HG03097 (cell line): ENCODE measurements at regions not wholly inside any gene's neighbourhood (a gene's known extent, or its start where the extent isn't known, plus 50 kb on each side); places are given as distances from the start of the nearest gene placed in this dataset.

Source experiments
- ATAC-seq: cut with Tn5 transposase; IDR thresholded peaks from one replicate; pipeline ENCODE4 v1.9.1; 2021; ENCODE audit not compliant: unreplicated experiment, low FRiP score

GRCh38 chr2:126822921-126823320 lies 75.8 kb upstream of the TEX51 start:
- no peak for ATAC-seq

DNA sequence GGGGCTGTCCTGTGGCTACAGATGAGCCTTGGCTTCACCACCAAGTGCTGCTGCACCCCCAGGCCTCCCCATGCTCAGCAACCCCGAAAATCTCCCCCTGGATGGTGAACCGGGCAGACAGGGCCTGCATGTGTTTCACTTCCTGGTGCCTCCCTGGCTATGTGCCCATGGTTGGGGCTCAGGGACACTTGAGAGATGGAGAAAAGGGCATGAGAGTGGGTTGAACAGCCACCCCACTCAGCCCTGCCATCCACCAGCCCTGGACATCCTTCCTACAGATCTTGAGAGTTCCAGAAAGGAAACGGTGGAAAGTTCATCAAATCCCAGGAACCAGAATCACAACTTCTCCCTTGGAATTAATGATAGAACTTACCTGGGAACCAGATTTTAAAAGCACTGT lies 74.7 kb upstream of the TEX51 start:
- no peak for ATAC-seq

DNA sequence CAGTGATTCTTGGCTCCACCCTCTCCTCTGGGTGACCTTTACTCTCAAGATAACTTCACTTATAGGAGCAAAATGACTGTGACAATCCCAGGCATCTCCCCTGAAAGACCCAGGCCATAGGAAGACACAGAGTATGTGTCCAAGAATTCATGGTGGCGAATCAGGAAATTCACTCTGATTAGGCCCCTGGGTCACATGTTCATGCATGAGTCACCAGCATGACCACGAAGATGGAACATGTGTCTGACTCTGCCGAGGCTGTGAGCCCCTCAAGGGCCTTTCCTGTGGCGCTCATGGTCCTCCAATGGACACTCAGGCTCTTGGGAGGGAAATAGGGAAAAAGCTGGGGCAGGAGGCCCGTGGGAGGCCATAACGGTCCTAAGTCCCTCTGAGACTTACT lies 74.0 kb upstream of the TEX51 start:
- no peak for ATAC-seq

DNA sequence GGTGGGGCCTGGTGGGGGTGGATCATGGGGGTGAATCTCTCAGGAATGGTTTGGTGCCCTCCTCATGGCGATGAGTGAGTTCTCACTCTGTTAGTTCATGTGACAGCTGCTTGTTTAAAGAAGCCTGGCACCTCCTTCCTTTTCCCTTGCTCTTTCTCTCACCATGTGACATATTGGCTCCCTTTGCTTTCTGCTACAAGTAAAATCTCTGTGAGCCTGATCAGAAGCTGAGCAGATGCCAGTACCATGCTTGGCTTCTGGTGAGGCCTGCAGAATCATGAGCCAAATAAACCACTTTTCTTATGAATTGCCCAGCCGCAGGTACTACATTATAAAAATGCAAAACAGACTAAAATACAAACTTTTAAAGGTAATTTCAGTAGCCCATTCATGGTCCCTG lies 73.4 kb upstream of the TEX51 start:
- ATAC-seq = no peak

DNA sequence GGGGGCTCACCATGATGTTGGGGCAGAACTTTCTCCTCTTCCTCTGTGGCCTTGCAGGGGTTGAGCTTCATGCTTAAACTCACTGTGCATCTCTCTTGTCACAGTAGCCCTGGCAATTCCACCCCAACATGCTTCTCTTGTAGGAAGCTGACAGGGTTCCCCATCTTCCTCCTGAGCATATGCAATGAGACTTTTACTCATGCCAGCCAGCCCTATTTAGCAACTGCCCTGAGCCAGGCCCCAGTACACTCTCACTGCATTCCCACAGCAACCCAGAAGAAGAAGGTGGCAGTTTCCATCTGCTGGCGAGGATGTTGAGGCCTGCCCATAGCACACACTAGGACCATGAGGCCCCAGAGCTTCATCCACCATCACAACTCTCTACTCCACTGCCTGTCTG lies 72.2 kb upstream of the TEX51 start:
- no peak for ATAC-seq

DNA sequence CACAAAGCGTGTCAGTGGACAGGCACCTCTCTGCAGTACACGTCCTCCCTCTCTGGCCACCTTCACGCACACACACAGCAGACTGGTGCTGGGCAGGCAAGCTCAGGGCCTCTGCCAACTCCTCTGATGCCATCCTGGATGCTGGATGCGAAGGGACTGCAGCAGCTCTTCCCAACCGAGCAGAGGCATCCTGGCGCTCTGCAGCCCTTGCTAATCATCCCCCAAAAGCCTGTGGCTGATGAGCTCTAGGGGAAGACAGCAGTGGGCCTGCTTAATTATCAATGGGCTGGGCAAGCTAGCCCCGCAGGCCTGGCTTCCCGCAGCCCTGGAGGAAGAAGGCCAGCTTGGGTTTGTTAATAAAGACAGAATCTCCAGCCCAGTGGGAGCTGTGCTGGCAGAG lies 71.3 kb upstream of the TEX51 start:
- no peak for ATAC-seq

- ATAC-seq = no peak
These were observed 70.6 kb upstream of the TEX51 start for GRCh38 chr2:126828051-126828450.

DNA sequence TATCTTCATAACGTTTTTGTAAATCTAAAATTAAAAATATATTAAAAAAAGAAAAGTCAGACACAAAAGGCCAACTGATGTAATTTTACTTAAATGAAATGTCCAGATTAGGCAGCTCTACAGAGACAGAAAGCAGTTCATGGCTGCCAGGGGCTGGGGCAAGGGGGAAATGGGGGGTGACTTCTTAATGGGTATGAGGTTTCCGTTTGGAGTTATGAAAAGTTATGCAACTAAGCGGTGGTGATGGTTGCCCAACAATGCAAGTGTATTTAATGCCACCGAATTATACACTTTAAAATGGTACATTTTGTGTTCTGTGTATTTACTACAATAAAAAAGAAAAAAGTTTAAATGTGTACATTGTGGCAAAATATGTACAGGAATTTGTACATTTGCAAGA lies 70.2 kb upstream of the TEX51 start:
- ATAC-seq = no peak

GRCh38 chr2:126831234-126832005 lies 67.3 kb upstream of the TEX51 start:
- no peak for ATAC-seq

DNA sequence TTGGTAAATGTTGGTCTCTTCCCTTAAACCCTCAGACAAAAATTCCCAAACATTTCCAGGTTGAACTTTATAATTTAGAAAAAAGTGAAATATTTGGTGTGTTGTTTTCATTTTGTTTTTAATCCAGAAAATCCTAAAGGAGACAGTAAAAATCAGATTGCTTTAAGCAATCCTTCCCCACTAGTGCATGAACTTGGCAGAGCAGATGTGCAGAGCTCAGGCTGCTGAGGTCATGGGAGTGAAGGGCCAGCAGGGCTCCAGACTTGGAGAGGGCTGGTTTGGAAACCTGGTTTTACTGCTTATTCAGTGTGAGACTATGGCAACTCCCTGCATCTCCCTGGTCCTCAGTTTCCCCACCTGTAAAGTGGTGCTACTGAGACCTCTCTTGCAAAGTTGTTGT lies 66.7 kb upstream of the TEX51 start:
- ATAC-seq = no peak

- ATAC-seq = no peak
These were observed 65.9 kb upstream of the TEX51 start for GRCh38 chr2:126832757-126833156.

GRCh38 chr2:126834006-126834659 lies 64.6 kb upstream of the TEX51 start:
- ATAC-seq = no peak

- ATAC-seq = no peak
These were observed 63.4 kb upstream of the TEX51 start for GRCh38 chr2:126835261-126835660.

DNA sequence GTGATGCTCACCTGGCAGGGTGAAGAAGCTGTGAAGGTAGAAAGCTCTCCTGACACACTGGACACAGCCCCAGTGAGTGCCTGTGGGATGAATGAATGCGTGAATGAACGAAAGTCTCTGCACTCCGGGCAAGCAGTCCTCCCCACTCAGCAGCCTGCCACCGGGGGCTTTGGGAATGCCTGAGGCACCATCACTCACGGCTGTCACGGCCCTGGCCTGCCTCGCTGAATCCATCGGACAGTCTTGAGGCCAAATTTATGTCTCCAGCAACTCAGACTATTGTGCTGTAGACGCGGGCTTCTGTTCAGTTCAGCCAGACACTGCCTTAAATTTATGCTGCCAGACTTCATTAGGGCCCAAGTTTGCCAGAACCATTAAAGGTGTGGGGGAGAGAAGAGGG lies 62.9 kb upstream of the TEX51 start:
- no peak for ATAC-seq

DNA sequence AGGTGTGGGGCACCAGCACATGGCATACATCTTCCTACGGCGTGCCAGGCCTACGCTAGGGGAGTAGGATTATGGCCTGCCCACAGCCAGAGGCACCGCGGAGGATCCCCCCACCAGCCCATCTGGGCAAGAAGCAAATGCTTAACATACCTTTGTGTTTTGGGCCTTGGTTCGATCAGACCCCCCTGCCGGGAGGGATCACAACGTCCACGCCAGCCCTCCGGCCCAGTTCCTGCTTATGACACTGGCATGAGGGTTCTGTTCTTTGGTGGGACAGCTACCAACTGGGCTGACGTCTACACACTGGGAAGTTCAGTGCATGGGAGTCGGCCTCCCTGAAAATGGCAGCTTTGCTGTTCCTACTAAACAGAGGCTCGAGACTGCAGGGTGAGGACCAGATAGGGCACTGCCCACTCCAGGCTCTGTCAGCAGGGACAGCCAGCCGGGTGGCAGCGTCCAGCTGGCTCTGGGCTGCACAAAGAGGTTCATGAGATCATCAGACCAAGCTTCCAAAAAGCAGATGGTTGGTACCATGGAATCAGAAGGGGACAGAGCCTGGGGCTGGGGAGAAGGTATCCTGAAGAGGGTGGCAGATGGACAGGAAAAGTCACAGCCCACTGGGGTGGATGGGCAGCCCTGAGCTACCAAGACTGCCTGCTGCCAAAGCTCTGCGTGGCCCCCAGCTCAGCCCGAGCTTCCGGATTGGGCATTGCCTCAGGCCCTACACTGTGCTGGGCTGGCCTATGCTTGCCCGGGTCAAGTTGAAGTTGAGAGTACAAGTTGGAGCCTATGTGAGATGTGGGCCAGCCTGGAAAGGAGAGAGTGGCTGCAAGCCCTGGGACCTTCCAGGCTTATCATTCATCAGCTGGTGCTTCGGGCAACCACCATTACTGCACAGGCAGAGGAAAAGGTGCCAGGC lies 61.7 kb upstream of the TEX51 start:
- no peak for ATAC-seq

DNA sequence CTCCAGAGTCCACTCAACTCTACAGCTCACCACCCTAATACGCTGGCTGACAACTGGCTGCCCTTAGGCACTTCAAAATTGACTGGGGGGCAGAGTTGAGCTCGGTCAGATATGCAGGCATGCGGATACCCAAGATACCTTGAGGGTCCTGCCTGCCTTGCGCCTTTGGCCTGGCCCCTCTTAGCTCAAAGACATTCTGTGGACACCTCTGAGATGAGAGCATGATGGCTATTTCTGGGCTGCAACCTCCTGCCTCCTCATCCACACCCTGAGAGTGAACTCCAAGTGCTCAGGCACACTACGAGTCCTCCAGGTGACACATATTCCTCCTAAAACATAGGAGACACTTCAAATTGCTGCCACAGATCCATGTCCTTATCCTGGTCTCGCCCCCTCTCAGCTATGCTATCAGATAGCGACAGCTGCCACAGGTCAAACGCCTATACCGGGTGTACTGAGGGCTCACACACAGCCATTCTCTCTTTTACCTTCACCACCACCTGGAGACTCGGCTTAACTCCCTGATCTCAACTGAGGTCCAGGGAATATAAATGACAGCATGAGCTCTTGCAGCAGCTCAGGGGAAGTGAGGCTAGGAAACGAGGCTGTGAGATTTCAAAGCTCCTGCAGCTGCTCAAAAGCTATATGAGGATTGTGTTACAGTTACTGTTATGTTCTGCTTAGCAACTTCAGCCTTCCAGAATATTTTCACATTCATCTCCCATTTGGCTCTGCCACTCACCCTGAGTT lies 60.5 kb upstream of the TEX51 start:
- ATAC-seq = no peak

DNA sequence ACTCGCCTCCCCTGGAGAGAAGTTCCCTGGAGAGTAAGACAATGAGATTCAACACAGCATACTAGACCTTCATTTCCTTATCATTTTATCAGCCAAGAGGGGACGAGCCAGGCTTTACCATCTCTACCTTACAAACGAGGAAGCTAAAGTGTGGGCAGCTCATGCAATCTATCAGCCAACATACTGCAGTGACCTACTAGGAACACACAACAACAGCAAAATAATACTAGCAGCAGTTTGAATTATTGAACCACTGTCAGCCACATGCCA lies 60.0 kb upstream of the TEX51 start:
- no peak for ATAC-seq

DNA sequence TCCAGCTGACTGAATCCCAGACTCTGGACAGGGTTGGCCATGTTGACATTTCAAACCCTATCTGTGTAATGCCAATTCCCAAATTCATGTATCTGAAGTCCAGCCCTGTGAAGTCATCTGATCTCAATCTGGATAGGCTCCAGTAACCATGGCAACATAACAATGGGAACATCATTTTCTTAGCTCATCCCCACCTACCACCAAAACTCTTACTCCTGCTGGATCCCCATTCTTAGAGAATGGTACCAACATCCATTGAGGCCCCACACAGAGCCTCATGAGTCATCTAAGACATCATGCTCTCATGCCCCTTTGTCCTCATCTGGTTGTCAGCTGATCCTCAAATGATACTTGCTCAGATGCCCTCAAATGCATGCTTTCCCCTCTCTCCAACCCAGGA lies 58.9 kb upstream of the TEX51 start:
- ATAC-seq = no peak

- ATAC-seq = no peak
These were observed 55.6 kb upstream of the TEX51 start for GRCh38 chr2:126843081-126843480.

DNA sequence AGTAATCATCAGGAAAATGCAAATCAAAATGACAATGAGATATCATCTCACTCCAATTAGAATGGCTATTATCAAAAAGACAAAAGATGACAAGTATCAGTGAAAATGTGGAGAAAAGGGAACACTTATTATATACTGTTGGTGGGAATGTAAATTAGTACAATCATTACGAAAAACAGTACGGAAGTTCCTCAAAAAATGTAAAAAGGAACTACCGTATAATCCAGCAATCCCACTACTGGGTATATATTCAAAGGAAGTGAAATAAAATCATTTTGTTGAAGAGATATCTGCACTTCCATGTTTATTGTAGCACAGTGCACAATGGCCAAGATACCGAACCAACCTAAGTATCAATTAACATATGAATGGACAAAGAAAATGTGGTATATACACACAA lies 52.4 kb upstream of the TEX51 start:
- ATAC-seq = no peak
